ENCODE measurements at regions not wholly inside any gene's neighbourhood (a gene's known extent, or its start where the extent isn't known, plus 50 kb on each side); places are given as distances from the start of the nearest gene placed in this dataset.

DNA sequence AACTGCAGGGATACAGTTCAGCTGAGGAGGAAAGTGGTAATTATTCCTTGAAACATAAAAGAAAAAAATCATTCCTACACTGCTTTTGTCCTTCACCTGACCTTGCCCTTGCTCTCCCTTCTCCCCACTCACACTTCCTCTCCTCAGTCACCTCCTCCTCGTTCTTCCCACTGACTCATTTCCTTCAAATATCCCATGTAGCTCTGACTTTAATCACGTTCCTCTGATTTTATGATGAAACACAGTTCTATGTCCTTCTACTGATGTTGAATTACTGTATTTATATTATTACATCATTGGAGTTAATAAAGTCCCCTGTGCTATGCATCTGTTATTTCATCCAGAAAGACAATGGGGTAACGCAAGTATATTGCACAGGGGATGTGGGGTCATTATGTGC lies 575.6 kb downstream of the POM121L12 start (continued):
- TF ChIP-seq SRF (IDR thresholded peaks at IDR 0.05; ENCODE audit: low read depth, low read length) (no peak), TAF7 (optimal IDR thresholded peaks at IDR 0.05; ENCODE audit: borderline replicate concordance, low read depth, low read length) (no peak), GABPA (IDR thresholded peaks at IDR 0.05; ENCODE audit: borderline replicate concordance, insufficient read depth, low read length) (no peak)

Measured in H1 (cell line).